GM18505 (cell line): ENCODE measurements at regions not wholly inside any gene's neighbourhood (a gene's known extent, or its start where the extent isn't known, plus 50 kb on each side); places are given as distances from the start of the nearest gene placed in this dataset.
"Not testable (repeated sequence)": the region's sequence is repeated elsewhere in the genome, so short reads cannot be mapped to it uniquely, and the experiment has no call there.

Experiments
- ATAC-seq: cut with Tn5 transposase; IDR thresholded peaks from one replicate; pipeline ENCODE4 v1.9.1; 2021; ENCODE audit not compliant: unreplicated experiment
- POLR2A ChIP-seq: IDR thresholded peaks from 4 replicates; pipeline ENCODE4 v1.6.1; 2011; ENCODE audit warnings: borderline replicate concordance; ENCODE audit not compliant: insufficient read depth, insufficient read length; ENCODE audit errors: extremely low read depth

GRCh38 chr15:98070137-98070536 lies 109.6 kb downstream of the ARRDC4 start:
- ATAC-seq = no peak
- no peak for TF ChIP-seq POLR2A

GRCh38 chr15:98071786-98072185 lies 111.3 kb downstream of the ARRDC4 start:
- ATAC-seq = no peak
- TF ChIP-seq POLR2A = no peak

GRCh38 chr15:98075441-98075840 lies 114.9 kb downstream of the ARRDC4 start:
- no peak for TF ChIP-seq POLR2A
- no peak for ATAC-seq

- TF ChIP-seq POLR2A = no peak
- no peak for ATAC-seq
These were observed 115.7 kb downstream of the ARRDC4 start for GRCh38 chr15:98076021-98076816.

- no peak for TF ChIP-seq POLR2A
- no peak for ATAC-seq
These were observed 116.7 kb downstream of the ARRDC4 start for GRCh38 chr15:98077186-98077585.

- no peak for TF ChIP-seq POLR2A
- ATAC-seq = no peak
These were observed 120.3 kb downstream of the ARRDC4 start for GRCh38 chr15:98080791-98081190.

- TF ChIP-seq POLR2A = no peak
- ATAC-seq = no peak
These were observed 122.9 kb downstream of the ARRDC4 start for GRCh38 chr15:98083203-98083910.

- no peak for ATAC-seq
- TF ChIP-seq POLR2A = no peak
These were observed 124.6 kb downstream of the ARRDC4 start for GRCh38 chr15:98085003-98085639.

- ATAC-seq = peak; percentile 86
These were observed 127.9 kb downstream of the ARRDC4 start for GRCh38 chr15:98088307-98088945.

GRCh38 chr15:98089352-98089751 lies 128.8 kb downstream of the ARRDC4 start:
- ATAC-seq = not testable (repeated sequence)

GRCh38 chr15:98097986-98098385 lies 137.5 kb downstream of the ARRDC4 start:
- not testable (repeated sequence) for ATAC-seq

- ATAC-seq = not testable (repeated sequence)
These were observed 140.1 kb downstream of the ARRDC4 start for GRCh38 chr15:98100606-98101005.

GRCh38 chr15:98103570-98103969 lies 143.1 kb downstream of the ARRDC4 start:
- TF ChIP-seq POLR2A = no peak
- ATAC-seq = no peak

GRCh38 chr15:98104386-98105151 lies 144.1 kb downstream of the ARRDC4 start:
- not testable (repeated sequence) for ATAC-seq

- not testable (repeated sequence) for ATAC-seq
These were observed 146.2 kb downstream of the ARRDC4 start for GRCh38 chr15:98106615-98107194.
